AG09309 (cell line): ENCODE measurements at regions not wholly inside any gene's neighbourhood (a gene's known extent, or its start where the extent isn't known, plus 50 kb on each side); places are given as distances from the start of the nearest gene placed in this dataset.
A peak's percentile ranks its signal among the peaks of the same experiment; 100 is the strongest.

Experiments used
- DNase-seq: peaks from one replicate; pipeline ENCODE4 v3.0.0-alpha.2; 2010; ENCODE audit warnings: low read depth
- H3K4me3 ChIP-seq: 2 replicates; pipeline ENCODE4 v1.5.1; 2011; ENCODE audit warnings: mild to moderate bottlenecking, low read depth, low read length, moderate library complexity; ENCODE audit not compliant: control insufficient read depth
- CTCF ChIP-seq: IDR thresholded peaks from 2 replicates; pipeline ENCODE4 v1.5.1; 2011; ENCODE audit warnings: mild to moderate bottlenecking, low read depth, low read length, inconsistent platforms; ENCODE audit not compliant: insufficient read depth, control insufficient read depth; ENCODE audit errors: missing control alignments

GRCh38 chr12:77153706-77154105 lies 88.3 kb upstream of the E2F7 start:
- no peak overlapping the region for H3K4me3 ChIP-seq
- no peak for TF ChIP-seq CTCF
- no peak for DNase-seq

- DNase-seq, result no peak
- no peak overlapping the region for H3K4me3 ChIP-seq
- TF ChIP-seq CTCF, result peak; percentile 59
These were observed 87.3 kb upstream of the E2F7 start for GRCh38 chr12:77152623-77153193.

- H3K4me3 ChIP-seq, result no peak overlapping the region
- DNase-seq, result no peak
- no peak for TF ChIP-seq CTCF
These were observed 85.7 kb upstream of the E2F7 start for GRCh38 chr12:77151030-77151429.

- no peak for TF ChIP-seq CTCF
- DNase-seq, result no peak
- H3K4me3 ChIP-seq, result no peak overlapping the region
These were observed 68.2 kb upstream of the E2F7 start for GRCh38 chr12:77133566-77133965.

- H3K4me3 ChIP-seq, result no peak overlapping the region
- TF ChIP-seq CTCF, result no peak
- DNase-seq, result no peak
These were observed 66.7 kb upstream of the E2F7 start for GRCh38 chr12:77131977-77132490.

GRCh38 chr12:77130193-77130592 lies 64.8 kb upstream of the E2F7 start:
- no peak overlapping the region for H3K4me3 ChIP-seq
- TF ChIP-seq CTCF, result no peak
- no peak for DNase-seq

GRCh38 chr12:77124767-77125166 lies 59.4 kb upstream of the E2F7 start:
- H3K4me3 ChIP-seq, result no peak overlapping the region
- no peak for DNase-seq
- no peak for TF ChIP-seq CTCF
